ENCODE measurements at regions not wholly inside any gene's neighbourhood (a gene's known extent, or its start where the extent isn't known, plus 50 kb on each side); places are given as distances from the start of the nearest gene placed in this dataset.
A peak's percentile ranks its signal among the peaks of the same experiment; 100 is the strongest.
"Not testable (repeated sequence)": the region's sequence is repeated elsewhere in the genome, so short reads cannot be mapped to it uniquely, and the experiment has no call there.

GRCh38 chr11:21727102-21727501 is 465.8 kb upstream of the ANO5 start:
- DNase-seq = no peak

GRCh38 chr11:21736404-21736803 is 456.5 kb upstream of the ANO5 start:
- DNase-seq = no peak

GRCh38 chr11:21752475-21753243 is 440.2 kb upstream of the ANO5 start:
- peak in 1 of 2 experiments; percentile 4 for DNase-seq

GRCh38 chr11:21753244-21753767 is 439.6 kb upstream of the ANO5 start:
- peak in 1 of 2 experiments; percentile 4 for DNase-seq

- no peak for DNase-seq
Observed at GRCh38 chr11:21761000-21761399, 431.9 kb upstream of the ANO5 start.

GRCh38 chr11:21768388-21768787 is 424.5 kb upstream of the ANO5 start:
- no peak for DNase-seq

GRCh38 chr11:21769188-21769587 is 423.7 kb upstream of the ANO5 start:
- DNase-seq = no peak

GRCh38 chr11:21771097-21771496 is 421.8 kb upstream of the ANO5 start:
- DNase-seq = no peak

GRCh38 chr11:21774212-21774611 is 418.7 kb upstream of the ANO5 start:
- no peak for DNase-seq

GRCh38 chr11:21775911-21776310 is 417.0 kb upstream of the ANO5 start:
- no peak for DNase-seq

GRCh38 chr11:21783954-21784353 is 408.9 kb upstream of the ANO5 start:
- no peak for DNase-seq

GRCh38 chr11:21785351-21785750 is 407.5 kb upstream of the ANO5 start:
- DNase-seq = no peak

- DNase-seq = no peak
Observed at GRCh38 chr11:21794306-21794705, 398.6 kb upstream of the ANO5 start.

GRCh38 chr11:21798216-21798615 is 394.7 kb upstream of the ANO5 start:
- no peak for DNase-seq

GRCh38 chr11:21804523-21804922 is 388.4 kb upstream of the ANO5 start:
- not testable (repeated sequence) for DNase-seq

GRCh38 chr11:21806508-21806907 is 386.4 kb upstream of the ANO5 start:
- DNase-seq = no peak

- DNase-seq = no peak
Observed at GRCh38 chr11:21806947-21807346, 385.9 kb upstream of the ANO5 start.

GRCh38 chr11:21807350-21807749 is 385.5 kb upstream of the ANO5 start:
- no peak for DNase-seq

- no peak for DNase-seq
Observed at GRCh38 chr11:21810650-21811049, 382.2 kb upstream of the ANO5 start.

- no peak for DNase-seq
Observed at GRCh38 chr11:21811572-21811971, 381.3 kb upstream of the ANO5 start.

- no peak for DNase-seq
Observed at GRCh38 chr11:21814169-21814568, 378.7 kb upstream of the ANO5 start.

- no peak for DNase-seq
Observed at GRCh38 chr11:21817696-21818095, 375.2 kb upstream of the ANO5 start.

- no peak for DNase-seq
Observed at GRCh38 chr11:21820176-21820575, 372.7 kb upstream of the ANO5 start.

- no peak for DNase-seq
Observed at GRCh38 chr11:21825127-21825526, 367.8 kb upstream of the ANO5 start.

- no peak for DNase-seq
Observed at GRCh38 chr11:21838427-21838826, 354.5 kb upstream of the ANO5 start.
